Neural cell (in vitro differentiated cells): ENCODE measurements at regions not wholly inside any gene's neighbourhood (a gene's known extent, or its start where the extent isn't known, plus 50 kb on each side); places are given as distances from the start of the nearest gene placed in this dataset.

Experiments
- CTCF ChIP-seq: fragments of 450-650 bp; IDR thresholded peaks from 2 replicates; pipeline ENCODE4 v1.5.1; 2014; ENCODE audit warnings: antibody characterized with exemption, mild to moderate bottlenecking, moderate library complexity; ENCODE audit not compliant: poor library complexity, severe bottlenecking
- MXI1 ChIP-seq: fragments of 450-650 bp; conservative IDR thresholded peaks from 2 replicates; pipeline ENCODE4 v1.6.1; 2014; ENCODE audit warnings: antibody characterized with exemption, mild to moderate bottlenecking; ENCODE audit not compliant: poor library complexity, severe bottlenecking
- POLR2AphosphoS5 ChIP-seq: IDR thresholded peaks from 2 replicates; pipeline ENCODE4 v1.6.1; 2012
- RAD21 ChIP-seq: fragments of 450-650 bp; conservative IDR thresholded peaks from 2 replicates; pipeline ENCODE4 v1.6.1; 2014; ENCODE audit warnings: antibody characterized with exemption, mild to moderate bottlenecking, moderate library complexity
- TAF1 ChIP-seq: IDR thresholded peaks from 2 replicates; pipeline ENCODE4 v1.6.1; 2012; ENCODE audit warnings: low read depth

- TF ChIP-seq CTCF (no peak), MXI1 (no peak), RAD21 (no peak), POLR2AphosphoS5 (no peak), TAF1 (no peak)
Measured at GRCh38 chr14:80427101-80427500, 215.8 kb upstream of the DIO2 start.
